GM18502 (cell line): ENCODE measurements at regions not wholly inside any gene's neighbourhood (a gene's known extent, or its start where the extent isn't known, plus 50 kb on each side); places are given as distances from the start of the nearest gene placed in this dataset.

Source experiments
- ATAC-seq: cut with Tn5 transposase; IDR thresholded peaks from one replicate; pipeline ENCODE4 v1.9.1; 2021; ENCODE audit warnings: mild to moderate bottlenecking; ENCODE audit not compliant: unreplicated experiment, poor library complexity

DNA sequence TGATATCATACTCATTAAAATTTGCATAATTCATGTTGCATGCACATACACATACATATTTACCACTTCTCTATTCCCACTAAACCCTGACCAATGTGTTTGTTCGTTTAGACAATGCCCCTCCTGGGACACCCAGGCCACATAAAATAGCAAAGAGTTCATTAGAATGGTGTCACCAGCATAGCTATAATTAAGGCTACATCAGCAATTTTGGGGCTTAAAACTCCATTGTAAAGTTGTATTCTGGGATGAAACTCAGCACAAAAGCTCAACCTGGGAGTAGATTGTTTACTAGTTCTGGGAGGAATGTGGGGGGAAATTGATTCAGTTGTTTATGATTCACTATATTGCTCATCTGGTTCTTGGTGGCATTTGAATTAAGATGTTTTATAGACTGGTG, 522.2 kb upstream of the SUCLG2 start:
- ATAC-seq: no peak

DNA sequence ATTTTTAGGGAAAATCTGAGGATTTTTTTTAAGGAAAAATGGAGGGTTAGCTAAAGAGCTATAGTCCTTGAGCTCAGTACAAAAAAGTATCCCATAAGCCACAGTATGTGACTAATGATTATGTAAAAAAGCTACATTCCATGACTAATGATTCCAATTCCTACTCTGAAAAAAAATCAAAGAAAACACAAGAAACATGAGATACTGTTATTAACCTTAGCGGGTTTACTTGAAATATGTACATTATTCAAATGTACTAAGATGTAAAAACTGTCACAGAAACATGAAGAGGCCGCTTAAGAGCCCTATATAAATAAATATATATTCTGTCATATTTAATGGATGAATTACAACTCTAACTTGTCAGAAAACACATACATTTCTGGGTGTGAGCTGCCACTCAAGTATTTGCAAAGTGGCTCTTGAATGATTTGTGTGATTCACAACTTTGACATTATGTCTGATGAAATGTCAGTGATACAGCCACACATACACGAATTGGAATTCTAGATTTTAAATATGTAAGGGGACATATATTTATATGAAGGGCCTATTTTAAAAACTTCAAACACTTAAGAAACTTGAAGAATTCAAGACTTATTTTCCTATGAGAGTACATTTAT, 518.7 kb upstream of the SUCLG2 start:
- ATAC-seq: no peak

DNA sequence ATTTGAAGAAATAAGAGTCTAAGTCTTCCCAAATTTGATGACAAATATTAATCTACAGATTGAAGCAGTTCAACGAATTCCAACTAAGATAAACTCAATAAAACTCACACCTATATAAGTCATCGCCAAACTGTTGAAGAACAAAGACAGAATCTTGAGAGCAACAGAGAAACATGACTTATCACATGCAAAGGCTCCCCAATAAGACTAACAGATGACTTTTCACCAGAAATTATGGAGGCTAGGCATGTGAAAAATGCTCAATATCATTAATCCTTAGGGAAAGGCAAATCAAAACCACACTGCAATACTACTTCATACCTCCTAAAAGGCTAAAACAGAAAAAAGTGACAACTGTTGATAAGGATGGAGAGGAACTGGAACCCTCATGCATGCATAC, 517.6 kb upstream of the SUCLG2 start:
- no peak for ATAC-seq

DNA sequence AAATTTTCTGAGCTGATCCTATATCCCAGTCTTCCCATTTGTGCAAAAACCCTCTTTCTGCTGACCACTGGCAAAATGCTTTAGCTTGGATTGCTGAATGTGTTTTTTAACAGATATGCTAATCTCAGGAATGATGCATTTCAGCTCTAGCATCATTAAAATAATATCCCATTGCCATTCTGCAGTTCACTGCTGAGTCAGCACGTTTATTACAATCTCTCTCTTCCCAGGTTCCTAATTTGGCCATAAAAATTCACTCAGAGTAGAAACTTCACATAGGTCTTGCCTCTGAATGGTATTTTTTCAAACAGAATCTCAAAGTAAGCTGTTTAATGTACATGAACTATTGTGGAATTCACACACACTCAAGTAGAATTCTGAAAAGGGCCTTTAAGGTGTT, 509.6 kb upstream of the SUCLG2 start:
- no peak for ATAC-seq

DNA sequence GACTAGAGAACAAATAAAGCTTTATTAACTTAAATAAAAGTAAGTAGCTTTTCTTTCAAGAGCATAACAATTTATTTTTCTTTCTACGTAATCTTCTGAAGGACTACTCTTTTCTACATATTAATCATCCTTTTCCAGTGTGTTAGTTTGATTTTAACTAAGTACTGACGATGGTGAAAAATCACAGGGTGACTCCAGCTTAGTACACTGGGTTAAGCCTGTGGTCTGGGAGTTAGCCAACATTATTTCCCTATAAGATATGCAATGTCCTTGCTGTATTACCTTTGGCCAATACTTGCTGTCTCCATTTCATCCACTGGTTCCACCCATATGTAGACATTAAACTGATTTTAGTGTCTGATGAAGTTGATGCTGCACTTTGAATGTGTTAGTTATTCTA, 508.6 kb upstream of the SUCLG2 start:
- ATAC-seq: no peak

DNA sequence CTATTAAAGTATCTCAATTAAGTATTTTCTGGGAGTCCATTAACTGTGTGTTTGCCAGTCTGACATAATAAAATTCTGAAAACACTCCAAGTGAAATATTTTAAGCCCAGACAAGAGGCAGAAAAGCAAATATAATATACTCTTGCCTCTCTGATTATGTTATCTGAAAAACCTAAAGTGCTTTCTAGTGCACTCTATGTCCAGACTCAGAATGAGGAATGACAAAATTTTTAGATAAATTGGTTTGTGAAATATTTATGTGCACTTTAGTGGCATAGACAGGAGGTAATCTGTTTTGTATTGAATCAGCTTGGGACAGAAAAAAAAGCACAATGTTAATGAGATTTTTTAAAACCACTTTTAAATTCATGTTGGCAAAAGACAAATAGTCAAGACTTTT, 508.2 kb upstream of the SUCLG2 start:
- ATAC-seq: no peak

DNA sequence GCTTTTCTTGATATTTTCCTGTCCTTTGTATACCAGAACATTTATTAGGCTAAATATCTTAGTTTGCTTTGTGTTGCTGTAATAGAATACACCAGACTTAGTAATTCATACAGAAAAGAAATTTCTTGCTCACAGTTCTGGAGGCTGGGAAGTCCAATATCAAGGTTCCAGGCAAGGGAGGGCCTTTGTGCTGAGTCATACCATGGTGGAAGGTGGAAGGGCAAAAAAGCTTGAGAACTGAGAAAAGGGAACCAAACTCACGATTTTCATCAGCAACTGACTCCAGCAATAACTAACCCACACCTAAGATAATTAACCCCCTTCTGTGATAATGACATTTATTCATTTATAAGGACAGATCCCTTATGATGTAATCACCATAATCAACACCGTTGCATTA, 496.9 kb upstream of the SUCLG2 start:
- no peak for ATAC-seq

DNA sequence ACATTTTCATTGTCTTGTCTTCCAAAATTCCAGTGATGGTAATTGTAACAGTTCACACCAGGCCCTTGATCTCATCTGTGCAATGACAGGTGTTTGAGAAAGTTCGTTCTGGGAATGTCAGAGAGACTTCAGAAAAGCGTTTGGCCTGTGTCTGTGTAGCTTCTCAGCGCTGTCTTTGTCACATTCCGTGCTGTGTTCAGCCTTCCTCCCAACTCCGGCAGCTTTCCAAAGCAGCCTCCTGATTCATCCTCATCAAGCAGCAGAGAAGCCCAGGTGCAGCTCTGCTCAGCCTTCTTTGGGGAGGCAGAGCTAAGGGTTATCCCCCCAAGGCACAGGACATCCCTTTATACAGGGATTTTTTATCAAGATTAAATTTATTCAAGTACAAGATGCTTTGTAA, 494.0 kb upstream of the SUCLG2 start:
- no peak for ATAC-seq

DNA sequence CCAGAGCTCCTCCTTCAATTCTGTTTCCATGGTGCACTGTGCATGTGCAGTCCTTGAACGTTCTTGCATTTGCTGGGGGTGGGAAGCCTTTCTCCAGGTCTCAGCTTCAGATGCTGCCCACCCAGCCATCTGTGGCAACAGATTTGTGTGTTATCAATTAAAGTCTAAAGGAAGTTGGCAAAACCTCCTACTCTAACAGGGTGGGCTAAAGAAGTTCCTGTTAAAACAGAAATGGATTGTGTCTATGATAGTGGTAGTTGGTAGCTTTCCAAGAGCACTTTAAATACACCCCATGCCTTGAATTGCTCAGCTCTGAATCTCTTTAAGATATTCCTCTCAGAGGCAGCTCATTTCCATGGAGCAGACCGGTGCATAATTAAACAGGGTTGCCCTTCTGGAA, 488.0 kb upstream of the SUCLG2 start:
- no peak for ATAC-seq

DNA sequence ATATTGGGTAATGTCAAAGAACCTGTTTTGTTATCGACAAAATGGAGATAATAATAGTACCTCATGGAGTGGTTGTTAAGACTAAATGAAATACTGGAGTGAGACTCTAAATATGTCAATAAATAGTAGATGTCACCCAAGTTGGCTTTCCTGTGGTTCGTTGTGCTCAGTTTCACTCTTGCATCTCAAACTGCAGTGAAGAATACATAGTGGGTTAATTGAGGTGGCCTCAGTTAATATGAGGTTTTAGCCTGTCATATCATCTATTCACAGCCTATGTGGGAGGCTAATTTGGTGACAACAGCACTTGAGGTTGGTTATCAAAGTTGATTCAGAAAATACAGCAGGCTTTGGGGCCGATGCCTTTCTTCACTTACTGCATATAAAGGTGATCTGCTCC, 485.5 kb upstream of the SUCLG2 start:
- no peak for ATAC-seq

DNA sequence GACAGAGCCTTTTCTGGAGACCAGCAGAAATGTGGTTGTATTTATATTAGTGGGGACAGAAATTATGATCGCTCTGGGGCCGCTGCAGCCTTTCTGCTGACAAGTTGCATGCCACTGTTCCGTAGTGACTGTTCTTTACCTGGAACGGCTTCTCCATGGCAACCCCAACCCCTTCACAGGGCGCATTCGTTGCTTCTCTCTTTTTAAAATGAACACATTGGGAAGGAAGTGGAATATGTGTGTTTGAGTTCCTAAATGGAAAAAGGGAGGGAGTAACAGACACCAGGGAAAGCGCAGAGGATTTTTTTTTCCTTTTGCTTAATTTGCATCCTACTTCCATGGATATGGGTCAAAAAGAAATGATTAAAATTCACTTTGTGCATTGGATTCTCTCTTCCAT, 482.0 kb upstream of the SUCLG2 start:
- no peak for ATAC-seq

DNA sequence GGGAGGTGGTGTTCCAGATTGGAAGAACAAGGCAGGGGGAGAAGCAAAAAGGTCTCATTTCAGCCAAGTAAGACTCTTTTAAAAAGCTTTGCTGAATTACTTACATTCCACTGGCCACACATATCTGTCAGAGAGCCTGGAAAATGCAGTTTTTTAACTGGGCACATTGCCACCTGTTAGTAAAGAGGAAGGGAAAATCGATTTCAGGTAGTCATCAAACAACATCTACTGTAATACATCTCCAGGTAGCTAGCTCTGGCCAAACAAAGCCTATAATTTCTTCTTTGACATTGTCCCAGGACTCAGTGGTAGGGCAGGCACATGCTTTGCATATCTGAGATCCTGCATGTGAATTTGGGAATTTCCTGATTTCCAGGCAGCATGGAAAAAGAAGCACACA, 480.7 kb upstream of the SUCLG2 start:
- no peak for ATAC-seq

DNA sequence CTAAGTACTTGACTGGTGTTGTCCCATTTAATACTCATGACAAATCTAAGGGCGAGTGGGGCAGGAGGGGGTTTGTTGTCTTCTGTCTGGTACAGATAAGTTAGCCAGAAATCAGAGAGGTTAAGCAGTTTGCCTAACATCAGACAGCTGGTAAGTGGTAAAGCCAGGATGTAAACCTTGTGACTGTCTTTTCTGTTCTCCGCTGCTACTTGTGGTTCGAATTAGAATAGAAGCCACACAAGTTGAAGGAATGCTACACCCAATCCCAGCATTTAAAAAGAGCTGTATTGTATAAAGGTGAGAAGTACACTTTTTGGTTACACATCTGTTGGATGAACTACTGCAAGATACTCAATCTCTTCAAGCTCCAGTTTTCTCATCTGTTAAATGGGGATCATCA, 474.7 kb upstream of the SUCLG2 start:
- ATAC-seq: no peak

DNA sequence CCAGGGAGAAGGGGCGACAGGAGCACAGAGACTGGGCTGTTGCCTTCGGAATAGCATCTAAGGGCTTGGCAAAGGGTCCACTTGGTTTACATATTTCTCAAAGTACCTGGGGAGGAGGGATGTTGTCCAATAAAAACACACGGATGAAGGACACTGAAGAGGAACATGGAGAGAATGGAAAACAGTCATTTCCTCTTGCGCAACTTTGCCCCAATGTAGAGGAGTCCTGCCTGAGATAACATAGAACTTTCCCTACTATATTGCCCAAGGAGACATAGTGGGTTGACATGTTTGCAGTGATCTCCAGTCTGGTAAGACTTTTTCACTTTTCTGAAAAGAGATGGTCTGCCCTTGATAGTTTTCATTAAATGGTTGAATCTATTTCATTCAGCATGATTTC, 468.8 kb upstream of the SUCLG2 start:
- no peak for ATAC-seq

DNA sequence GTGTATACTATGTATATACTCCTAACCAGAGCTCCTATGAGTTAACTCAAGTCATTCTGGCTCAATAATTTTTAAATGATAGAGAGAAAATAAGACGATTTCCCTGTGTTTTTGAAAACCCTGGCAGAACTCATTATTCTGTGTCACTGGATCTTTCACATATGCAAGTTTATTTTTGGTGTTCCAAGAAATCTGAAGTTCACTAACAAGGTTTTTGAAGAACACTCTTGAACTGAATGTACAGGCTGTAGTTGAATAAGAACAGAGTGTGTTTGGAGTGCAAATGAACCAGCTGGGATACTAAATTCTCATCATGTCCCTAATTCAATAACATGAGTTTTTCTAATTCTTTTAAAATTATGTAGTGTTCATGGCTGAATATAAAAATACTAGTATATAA, 466.9 kb upstream of the SUCLG2 start:
- no peak for ATAC-seq

DNA sequence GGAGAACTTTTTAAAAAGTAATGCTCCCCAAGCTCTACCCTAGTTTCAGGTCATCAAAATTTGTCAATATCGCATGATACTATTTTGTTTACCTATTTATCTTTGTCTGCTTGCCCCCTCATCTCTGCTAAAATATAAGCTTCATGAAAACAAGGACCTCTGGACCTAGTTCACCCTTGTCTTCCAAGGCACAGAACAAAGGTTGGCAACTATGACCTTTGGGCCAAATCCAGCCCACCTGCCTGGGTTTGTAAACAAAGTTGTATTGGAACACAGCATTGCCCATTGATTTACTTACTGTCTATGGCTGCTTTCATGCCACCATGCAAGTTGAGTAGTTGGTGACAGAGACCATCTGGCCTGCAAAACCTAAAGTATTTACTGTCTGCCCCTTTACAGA, 462.2 kb upstream of the SUCLG2 start:
- no peak for ATAC-seq

DNA sequence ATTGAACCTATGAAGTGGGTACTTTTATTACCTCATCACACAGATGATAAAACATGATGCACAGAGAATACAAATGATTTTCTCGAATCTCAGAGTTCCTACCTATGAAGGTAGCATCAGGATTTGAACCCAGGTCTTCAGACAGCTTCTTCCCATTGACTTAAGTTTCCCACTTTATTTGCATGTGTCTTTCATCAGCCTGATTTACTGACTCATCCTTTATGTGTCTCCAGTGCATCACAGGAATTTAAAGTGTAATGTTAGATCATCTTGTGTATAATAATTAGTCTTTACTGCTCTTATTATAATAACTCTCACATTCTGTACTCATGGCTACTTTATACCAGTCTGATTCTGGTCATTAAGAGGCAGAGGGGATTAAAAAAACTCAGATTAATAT, 449.4 kb upstream of the SUCLG2 start:
- ATAC-seq: no peak

DNA sequence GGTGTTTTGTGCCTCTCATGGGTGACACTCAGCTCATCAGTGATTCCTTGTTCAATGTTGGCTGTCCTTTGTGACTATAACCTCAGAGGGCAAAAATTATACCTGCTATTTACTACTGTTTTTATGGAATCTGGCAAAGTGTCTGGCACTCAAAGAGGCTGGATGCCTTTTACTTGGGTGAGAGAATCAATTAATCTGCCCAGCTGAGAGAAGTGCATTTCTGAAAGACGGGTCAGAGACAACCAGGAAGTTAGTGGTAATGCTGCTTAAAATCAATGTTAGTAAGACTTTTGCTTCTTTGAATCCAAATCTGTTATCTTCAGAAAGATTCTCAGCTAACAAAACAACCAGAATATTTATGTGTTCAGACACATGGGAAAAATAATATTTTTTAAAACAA, 436.2 kb upstream of the SUCLG2 start:
- ATAC-seq: no peak

DNA sequence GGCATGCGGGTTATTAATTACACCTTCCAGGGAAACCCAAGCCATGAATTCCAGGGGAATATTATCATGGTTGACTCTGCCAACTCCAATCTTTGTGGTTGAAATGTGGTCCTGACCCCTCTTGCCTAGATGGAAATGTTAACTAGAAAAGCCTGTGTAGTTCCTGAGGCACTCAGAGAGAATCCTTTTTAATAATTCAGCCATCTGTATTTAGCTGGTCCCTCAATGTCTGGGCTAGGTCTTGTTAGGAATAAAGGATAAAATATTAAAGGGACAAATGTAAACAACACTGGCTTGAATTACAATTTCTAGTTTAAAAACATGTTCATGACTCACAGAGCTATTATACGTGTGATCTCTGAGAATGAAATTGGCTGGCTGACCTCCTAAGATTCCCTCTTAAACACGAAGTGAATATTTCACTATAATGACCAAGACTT, 435.2 kb upstream of the SUCLG2 start:
- ATAC-seq: no peak

DNA sequence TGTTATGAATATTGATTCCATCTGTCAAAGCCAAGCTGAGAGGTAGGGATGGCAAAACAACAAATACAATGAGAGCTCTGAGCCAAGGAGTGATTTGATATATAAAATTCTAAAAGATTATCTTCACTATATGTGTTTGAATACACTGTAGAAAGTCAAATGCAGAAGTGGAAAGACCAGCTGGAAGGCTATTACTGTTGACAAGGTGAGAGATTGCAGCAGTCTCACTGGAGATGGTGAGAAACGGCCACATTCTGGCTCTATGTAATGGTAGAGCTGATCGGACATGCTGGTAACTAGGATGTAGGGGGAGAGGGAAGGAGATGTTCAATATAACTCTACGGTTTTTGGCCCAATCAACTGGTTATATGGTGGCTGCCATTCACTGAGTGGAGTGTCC, 434.2 kb upstream of the SUCLG2 start:
- no peak for ATAC-seq

DNA sequence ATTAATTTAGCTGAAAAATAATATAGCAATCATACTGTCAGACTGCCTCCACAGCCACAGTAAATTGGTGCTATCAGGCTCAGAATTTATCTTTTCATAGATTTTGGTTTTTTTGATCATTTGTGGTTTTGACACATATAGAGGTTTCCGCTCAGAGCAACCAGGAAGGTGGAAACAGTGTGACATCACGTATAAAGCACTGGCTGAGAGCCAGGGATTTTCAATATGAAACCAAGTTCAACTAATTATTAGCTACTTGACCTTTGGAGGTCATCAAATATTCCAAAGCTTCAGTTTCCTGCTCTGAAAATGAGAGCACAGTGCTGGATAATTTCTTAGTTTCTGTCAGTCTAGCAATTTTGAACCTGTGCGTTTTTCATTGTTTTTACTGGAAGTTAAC, 433.8 kb upstream of the SUCLG2 start:
- ATAC-seq: no peak

DNA sequence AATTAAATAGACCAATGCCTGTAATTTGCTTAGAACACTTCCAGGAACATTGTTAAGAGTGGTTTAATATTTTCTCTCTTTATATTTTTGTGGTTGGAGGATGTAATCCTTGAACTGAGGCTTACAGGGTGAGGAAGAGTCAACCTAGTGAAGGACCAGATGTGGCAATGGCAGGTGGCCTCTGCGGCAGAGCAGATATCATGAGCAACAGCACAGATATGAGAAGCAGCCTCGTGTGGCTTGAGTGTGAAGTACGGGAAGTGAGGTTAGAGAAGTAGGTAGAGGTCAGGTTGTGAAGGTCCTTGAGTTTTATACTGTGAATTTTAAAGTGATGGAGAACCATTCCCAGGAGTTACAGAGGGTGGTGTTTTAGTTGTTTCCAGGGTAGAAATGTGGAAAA, 417.6 kb upstream of the SUCLG2 start:
- ATAC-seq: no peak

DNA sequence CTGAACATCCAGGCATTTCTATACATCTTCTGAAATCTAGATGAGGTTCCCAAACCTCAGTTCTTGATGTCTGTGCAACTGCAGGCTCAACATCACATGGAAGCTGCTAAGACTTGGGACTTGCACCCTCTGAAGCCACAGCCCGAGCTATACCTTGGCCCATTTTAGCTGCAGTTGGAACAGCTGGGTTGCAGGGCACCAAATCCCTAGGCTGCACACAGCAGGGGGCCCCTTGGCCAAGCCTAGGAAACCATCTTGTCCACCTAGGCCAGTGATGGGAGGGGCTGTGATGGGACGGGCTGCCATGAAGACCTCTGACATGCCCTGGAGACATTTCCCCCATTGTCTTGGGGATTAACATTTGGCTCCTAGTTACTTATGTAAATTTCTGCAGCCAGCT, 415.8 kb upstream of the SUCLG2 start:
- ATAC-seq: no peak
